Transverse colon (tissue), 4 donors: ENCODE measurements at regions not wholly inside any gene's neighbourhood (a gene's known extent, or its start where the extent isn't known, plus 50 kb on each side); places are given as distances from the start of the nearest gene placed in this dataset.
A peak's percentile ranks its signal among the peaks of the same experiment; 100 is the strongest.

ENCODE experiments used
- DNase-seq: peaks from one replicate; pipeline ENCODE4 v3.0.0-alpha.2; 2019
- H3K27ac ChIP-seq, 4 donors: fragments of 200-600 bp; sonication (generic); 2 replicates each; pipeline ENCODE4 v1.5.1; 2016 to 2018; ENCODE audit warnings: inconsistent platforms in 4 of 4
- H3K27me3 ChIP-seq: fragments of 200-600 bp; sonication (generic); 2 replicates; pipeline ENCODE4 v1.5.1; 2017; ENCODE audit warnings: inconsistent platforms
- H3K36me3 ChIP-seq, 4 donors: fragments of 200-600 bp; sonication (generic); 2 replicates each; pipeline ENCODE4 v1.5.1; 2017 to 2019; ENCODE audit warnings: inconsistent platforms in 4 of 4
- H3K4me1 ChIP-seq, 4 donors: fragments of 200-600 bp; sonication (generic); 2 replicates each; pipeline ENCODE4 v1.5.1; 2017 to 2020; ENCODE audit warnings: inconsistent platforms in 4 of 4
- H3K4me3 ChIP-seq, 4 donors: fragments of 200-600 bp; sonication (generic); 1 replicate in 1 of 4; 2 replicates in 3 of 4; pipeline versions ENCODE4 v1.5.1 to v1.6.1; 2017 to 2019; ENCODE audit warnings: inconsistent platforms in 4 of 4
- H3K9me3 ChIP-seq, 2 donors: fragments of 200-600 bp; sonication (generic); 2 replicates each; pipeline ENCODE4 v1.5.1; 2017 to 2019; ENCODE audit warnings: inconsistent platforms in 2 of 2
- CTCF ChIP-seq, 5 experiments: fragments of 200-600 bp in 3 of 5; fragments of 450-650 bp in 2 of 5; sonication (generic) in 3 of 5; IDR thresholded peaks; 1 replicate in 2 of 5; 2 replicates in 3 of 5; pipeline ENCODE4 v1.5.1; 2016 to 2017; ENCODE audit warnings: antibody characterized with exemption in 5 of 5, inconsistent platforms in 3 of 5, mild to moderate bottlenecking in 2 of 5, moderate library complexity in 1 of 5
- EP300 ChIP-seq: sonication (generic); formaldehyde crosslinking; IDR thresholded peaks from one replicate; pipeline ENCODE4 v1.6.1; 2017; ENCODE audit warnings: antibody characterized with exemption, low read depth
- POLR2A ChIP-seq: fragments of 450-650 bp; IDR thresholded peaks from one replicate; pipeline ENCODE4 v1.6.1; 2016; ENCODE audit warnings: antibody characterized with exemption, mild to moderate bottlenecking, moderate library complexity
- POLR2AphosphoS5 ChIP-seq, 3 donors: sonication (generic); formaldehyde crosslinking; IDR thresholded peaks; one replicate each; pipeline ENCODE4 v1.6.1; 2016; ENCODE audit warnings: antibody characterized with exemption in 3 of 3
- WGBS, 2 donors: methylation state at CpG; one replicate each; pipeline ENCODE4 v1.1.5; 2018; ENCODE audit warnings: low coverage in 1 of 2; 5-methylcytosine and 5-hydroxymethylcytosine counted together
- in situ Hi-C, 4 donors: fragments of 200-750 bp; cut with MboI; loops; one replicate each; pipeline versions ENCODE4 v1.15.0 to v1.15.1; 2017; ENCODE audit warnings: low sequenced_read_pairs in 3 of 4, low pct_ligation_motif_present in 1 of 4, low pct_unique_long_range_greater_than_20kb in 1 of 4
- intact Hi-C: fragments of 100-400 bp; cut with DNase I; formaldehyde crosslinking; loops from one replicate; pipeline ENCODE4 v1.15.1; 2023; ENCODE audit warnings: low total_unique reads

- intact Hi-C loops (loop anchor here (1.0 kb wide), 1 partner anchor 20 kb away; no protein-coding TSS in a partner anchor), in situ Hi-C loops (no loop called here)
- DNase-seq, result no peak
- Histone ChIP-seq H3K9me3 (no peaks in the 10 kb centered on the region), H3K4me3 (no peak overlapping the region), H3K4me1 (no peaks in the 10 kb centered on the region), H3K27me3 (no peaks in the 10 kb centered on the region), H3K36me3 (no peaks in the 10 kb centered on the region), H3K27ac (no peak overlapping the region)
- no peak for TF ChIP-seq POLR2AphosphoS5 (IDR thresholded peaks at IDR 0.05)
- no peak for TF ChIP-seq CTCF (IDR thresholded peaks at IDR 0.05)
- TF ChIP-seq POLR2A, result no peak
- no peak for TF ChIP-seq EP300
These were observed 114.1 kb upstream of the GRIK2 start for GRCh38 chr6:101279410-101279809.

GRCh38 chr6:101281266-101281665 is 112.2 kb upstream of the GRIK2 start:
- DNase-seq, result no peak
- H3K27me3 ChIP-seq, result no peaks in the 10 kb centered on the region
- H3K9me3 ChIP-seq, result no peaks in the 10 kb centered on the region
- in situ Hi-C loops, result no loop called here
- intact Hi-C loops, result no loop called here
- no peak overlapping the region for H3K4me3 ChIP-seq
- H3K27ac ChIP-seq, result no peak overlapping the region
- TF ChIP-seq EP300 (no peak), POLR2AphosphoS5 (IDR thresholded peaks at IDR 0.05) (no peak), POLR2A (no peak), CTCF (IDR thresholded peaks at IDR 0.05) (no peak)
- peaks cover 0 to 5% (median 0%) of the 10 kb centered on the region in 4 donors for H3K4me1 ChIP-seq
- no peaks in the 10 kb centered on the region for H3K36me3 ChIP-seq

- TF ChIP-seq EP300 (no peak), POLR2AphosphoS5 (IDR thresholded peaks at IDR 0.05) (no peak), POLR2A (no peak), CTCF (IDR thresholded peaks at IDR 0.05) (no peak)
- DNase-seq, result no peak
- no peak overlapping the region for H3K27ac ChIP-seq
- no peaks in the 10 kb centered on the region for H3K36me3 ChIP-seq
- no peaks in the 10 kb centered on the region for H3K9me3 ChIP-seq
- no peak overlapping the region for H3K4me3 ChIP-seq
- intact Hi-C loops (no loop called here), in situ Hi-C loops (no loop called here)
- WGBS, 2 donors, result 82% methylated on average over 6 of the region's 6 CpGs; no CpG with 5 or more reads in 1 of the 2 donors
- H3K27me3 ChIP-seq, result no peaks in the 10 kb centered on the region
- H3K4me1 ChIP-seq, result peaks cover 0 to 7% (median 3%) of the 10 kb centered on the region in 4 donors
These were observed 109.4 kb upstream of the GRIK2 start for GRCh38 chr6:101284131-101284530.

GRCh38 chr6:101286146-101286545 is 107.4 kb upstream of the GRIK2 start:
- H3K36me3 ChIP-seq, result no peaks in the 10 kb centered on the region
- peak overlapping the region in 2 of 4 donors; percentile 24 to 42 for H3K27ac ChIP-seq
- no peak for TF ChIP-seq CTCF (IDR thresholded peaks at IDR 0.05)
- TF ChIP-seq POLR2A, result no peak
- TF ChIP-seq POLR2AphosphoS5 (IDR thresholded peaks at IDR 0.05), result no peak
- intact Hi-C loops (no loop called here), in situ Hi-C loops (no loop called here)
- no peak overlapping the region for H3K4me3 ChIP-seq
- H3K9me3 ChIP-seq, result no peaks in the 10 kb centered on the region
- DNase-seq, result peak; percentile 37
- H3K4me1 ChIP-seq, result peaks cover 0 to 7% (median 3%) of the 10 kb centered on the region in 4 donors
- WGBS, 2 donors, result 25% methylated on average over 2 of the region's 2 CpGs; no CpG with 5 or more reads in 1 of the 2 donors
- no peaks in the 10 kb centered on the region for H3K27me3 ChIP-seq
